HCT116 (cell line): ENCODE measurements at regions not wholly inside any gene's neighbourhood (a gene's known extent, or its start where the extent isn't known, plus 50 kb on each side); places are given as distances from the start of the nearest gene placed in this dataset.

Source experiments
- ATAC-seq: fragments of 200-7000 bp; cut with Tn5 transposase; 2 replicates; pipeline ENCODE4 v1.9.1; 2020; ENCODE audit warnings: mild to moderate bottlenecking, moderate library complexity
- BruUV-seq: library from RNA; stranded (reverse); fragments of 400-500 nt; replicated peaks from 2 replicates; lab custom pipeline; 2021; lab: Mats Ljungman, UMichigan
- CTCF ChIA-PET: fragments of 300-600 bp; sonication (Branson Sonifier 250); formaldehyde crosslinking; loops from one replicate; lab custom pipeline; 2021; ENCODE audit warnings: antibody characterized with exemption; lab: Charles Lee
- POLR2A ChIA-PET: fragments of 300-600, 350-600 bp; sonication (Branson Sonifier 250); formaldehyde crosslinking; loops from one replicate; lab custom pipeline; 2021; ENCODE audit warnings: antibody characterized with exemption; lab: Charles Lee
- RAD21 ChIA-PET, 2 experiments: fragments of 300-600 bp; sonication (Branson Sonifier 250); formaldehyde crosslinking; loops; one replicate each; lab custom pipeline; 2023; ENCODE audit warnings: low total read pairs in 2 of 2; ENCODE audit not compliant: uncharacterized antibody in 2 of 2, unreplicated experiment in 2 of 2, low non-redundant PET in 1 of 2; lab: Charles Lee
- DNase-seq: peaks from one replicate; pipeline ENCODE4 v3.0.0-alpha.2; 2010; ENCODE audit warnings: low read depth, low spot score
- H2AFZ ChIP-seq: fragments of 200-600 bp; shearing (Covaris generic), sonication (generic); 2 replicates; pipeline ENCODE4 v1.6.1; 2017; ENCODE audit warnings: low read depth, mixed run types, mixed read lengths, antibody characterized with exemption, low read length; ENCODE audit not compliant: poor library complexity, severe bottlenecking
- H3K27ac ChIP-seq: 2 replicates; pipeline ENCODE4 v1.5.1; 2012; ENCODE audit warnings: low read depth, low read length
- H3K27me3 ChIP-seq: fragments of 200-600 bp; sonication (generic); 2 replicates; pipeline ENCODE4 v1.6.1; 2016; ENCODE audit warnings: mixed run types, low read length, mixed read lengths; ENCODE audit not compliant: insufficient read depth
- H3K36me3 ChIP-seq, 2 experiments: fragments of 200-500 bp in 1 of 2; fragments of 200-600 bp in 1 of 2; sonication (Bioruptor generic) in 1 of 2; sonication (generic) in 1 of 2; 2 replicates each; pipeline versions ENCODE4 v1.5.1 to v1.6.1; 2014 to 2016; ENCODE audit warnings: low read length in 2 of 2, inconsistent platforms in 1 of 2, mixed read lengths in 1 of 2, mixed run types in 1 of 2; ENCODE audit not compliant: insufficient read depth in 2 of 2, control insufficient read depth in 1 of 2
- H3K4me1 ChIP-seq, 2 experiments: fragments of 200-600 bp in 1 of 2; sonication (generic) in 1 of 2; 2 replicates each; pipeline versions ENCODE4 v1.5.1 to v1.6.1; 2012 to 2017; ENCODE audit warnings: low read length in 2 of 2, inconsistent platforms in 1 of 2, mild to moderate bottlenecking in 1 of 2, mixed read lengths in 1 of 2, mixed run types in 1 of 2, moderate library complexity in 1 of 2; ENCODE audit not compliant: insufficient read depth in 2 of 2, control insufficient read depth in 1 of 2
- H3K4me2 ChIP-seq: fragments of 200-600 bp; sonication (generic); 2 replicates; pipeline ENCODE4 v1.6.1; 2017; ENCODE audit warnings: mixed run types, low read length, mixed read lengths
- H3K4me3 ChIP-seq, 2 experiments: fragments of 200-600 bp in 1 of 2; sonication (generic) in 1 of 2; replicated peaks in 1 of 2; 2 replicates each; pipeline ENCODE4 v1.5.1; 2011 to 2016; ENCODE audit warnings: low read length in 2 of 2, control low read depth in 1 of 2, low read depth in 1 of 2, mild to moderate bottlenecking in 1 of 2, mixed read lengths in 1 of 2, mixed run types in 1 of 2
- H3K79me2 ChIP-seq: fragments of 200-600 bp; sonication (generic); 2 replicates; pipeline ENCODE4 v1.6.1; 2017; ENCODE audit warnings: mild to moderate bottlenecking, mixed run types, low read length, moderate library complexity, mixed read lengths; ENCODE audit not compliant: insufficient read depth
- H3K9ac ChIP-seq: fragments of 200-600 bp; sonication (generic); 2 replicates; pipeline ENCODE4 v1.6.1; 2016; ENCODE audit warnings: low read length, mixed read lengths
- H3K9me2 ChIP-seq: fragments of 200-600 bp; sonication (generic), shearing (Covaris generic); 2 replicates; pipeline ENCODE4 v1.6.1; 2017; ENCODE audit warnings: mixed run types, mild to moderate bottlenecking, moderate library complexity; ENCODE audit not compliant: insufficient read depth
- H3K9me3 ChIP-seq, 2 experiments: fragments of 200-500 bp in 1 of 2; fragments of 200-600 bp in 1 of 2; sonication (Bioruptor generic) in 1 of 2; sonication (generic) in 1 of 2; 2 replicates each; pipeline ENCODE4 v1.6.1; 2014 to 2017; ENCODE audit warnings: low read length in 2 of 2, mixed read lengths in 2 of 2, inconsistent platforms in 1 of 2, low read depth in 1 of 2, mild to moderate bottlenecking in 1 of 2, mixed run types in 1 of 2, moderate library complexity in 1 of 2; ENCODE audit not compliant: control insufficient read depth in 1 of 2, insufficient read depth in 1 of 2
- H4K20me1 ChIP-seq: fragments of 200-600 bp; sonication (generic), shearing (Covaris generic); 2 replicates; pipeline ENCODE4 v1.6.1; 2017; ENCODE audit warnings: mixed run types, mild to moderate bottlenecking, moderate library complexity; ENCODE audit not compliant: insufficient read depth
- CBX3 ChIP-seq: IDR thresholded peaks from 2 replicates; pipeline ENCODE4 v1.6.1; 2012; ENCODE audit warnings: low read depth
- CEBPB ChIP-seq: IDR thresholded peaks from 2 replicates; pipeline ENCODE4 v1.6.1; 2012; ENCODE audit warnings: low read depth
- FOSL1 ChIP-seq: IDR thresholded peaks from 2 replicates; pipeline ENCODE4 v1.6.1; 2012; ENCODE audit warnings: low read depth
- RAD21 ChIP-seq: IDR thresholded peaks from 2 replicates; pipeline ENCODE4 v1.6.1; 2012; ENCODE audit warnings: low read depth, mild to moderate bottlenecking
- SIN3A ChIP-seq: IDR thresholded peaks from 2 replicates; pipeline ENCODE4 v1.6.1; 2012; ENCODE audit warnings: low read depth
- TCF7L2 ChIP-seq: IDR thresholded peaks from 2 replicates; pipeline ENCODE4 v1.7.0; 2011; ENCODE audit warnings: borderline replicate concordance, inconsistent platforms; ENCODE audit not compliant: insufficient read depth, insufficient read length; ENCODE audit errors: extremely low read depth
- YY1 ChIP-seq: IDR thresholded peaks from 2 replicates; pipeline ENCODE4 v1.6.1; 2011; ENCODE audit warnings: low read length, low read depth, moderate library complexity, mild to moderate bottlenecking; ENCODE audit not compliant: insufficient replicate concordance; ENCODE audit errors: extremely low read depth
- ZBTB33 ChIP-seq: IDR thresholded peaks from 2 replicates; pipeline ENCODE4 v1.6.1; 2011; ENCODE audit warnings: mild to moderate bottlenecking, low read length, moderate library complexity; ENCODE audit not compliant: insufficient replicate concordance; ENCODE audit errors: extremely low read depth
- ZNF274 ChIP-seq: fragments of 200-500 bp; sonication (Bioruptor generic); IDR thresholded peaks from 2 replicates; pipeline ENCODE4 v1.6.1; 2014; ENCODE audit warnings: mild to moderate bottlenecking, low read depth, low read length, inconsistent platforms
- intact Hi-C: fragments of 100-400 bp; cut with micrococcal nuclease; formaldehyde crosslinking; loops from 2 replicates; pipeline ENCODE4 v1.10.0; 2022

DNA sequence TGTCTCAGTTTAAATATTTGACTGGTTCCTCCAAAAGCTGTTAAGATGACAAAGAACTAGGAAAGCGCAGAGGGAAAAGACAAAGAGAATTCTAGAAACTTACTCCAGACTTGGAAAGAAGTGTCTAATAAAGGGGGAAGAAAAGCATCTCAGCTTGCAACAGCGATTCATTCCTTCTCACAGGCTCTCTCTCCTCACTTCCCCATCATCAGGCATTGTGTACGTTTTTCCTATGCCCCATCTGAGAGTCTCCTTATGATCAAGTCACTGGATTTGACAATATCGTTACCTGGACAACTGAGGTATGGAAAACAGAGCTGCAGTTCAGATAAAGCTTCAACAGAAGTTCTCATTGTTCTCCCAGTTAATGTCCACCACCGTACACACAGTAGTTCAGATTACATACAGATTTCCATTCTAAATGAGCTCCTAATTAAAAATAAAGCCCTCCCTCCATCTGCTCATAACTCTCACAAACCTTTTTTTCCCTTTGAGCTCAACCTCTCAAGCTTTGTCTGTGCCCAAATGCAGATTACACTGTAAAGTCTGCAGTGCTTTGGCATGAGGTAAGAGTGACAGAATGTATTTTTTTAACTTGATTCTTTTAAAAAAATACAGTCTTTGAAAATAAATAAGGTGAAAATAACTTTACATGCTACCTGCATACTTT is 254.4 kb upstream of the THBS1 start:
- DNase-seq: no peak
- H3K27me3 ChIP-seq: no peaks in the 10 kb centered on the region; the same call in 1 of the 2 replicates
- H4K20me1 ChIP-seq: no peaks in the 10 kb centered on the region
- H3K4me1 ChIP-seq: no peaks in the 10 kb centered on the region
- POLR2A ChIA-PET: no interaction called here
- ATAC-seq: no peak
- H3K9ac ChIP-seq: no peak overlapping the region
- no peak overlapping the region for H3K27ac ChIP-seq
- no peak overlapping the region for H3K4me3 ChIP-seq
- no peak overlapping the region for H3K4me2 ChIP-seq
- H2AFZ ChIP-seq: no peak overlapping the region
- no peaks in the 10 kb centered on the region for H3K9me3 ChIP-seq
- RAD21 ChIA-PET: interaction anchor here in 1 of 2 experiments (0.5 kb wide), 1 partner anchor 461 kb away, joined by 3 read pairs; no protein-coding TSS in a partner anchor
- no peaks in the 10 kb centered on the region for H3K9me2 ChIP-seq
- no peaks in the 10 kb centered on the region for H3K36me3 ChIP-seq
- intact Hi-C loops: no loop called here
- no TSS peak for BruUV-seq
- H3K79me2 ChIP-seq: no peaks in the 10 kb centered on the region
- CTCF ChIA-PET: no interaction called here
- TF ChIP-seq ZNF274 (no peak), CEBPB (no peak), CBX3 (no peak), SIN3A (no peak), FOSL1 (no peak), TCF7L2 (no peak), RAD21 (no peak), ZBTB33 (no peak), YY1 (no peak)
